IMR-90 (cell line): ENCODE measurements at regions not wholly inside any gene's neighbourhood (a gene's known extent, or its start where the extent isn't known, plus 50 kb on each side); places are given as distances from the start of the nearest gene placed in this dataset.
"Not testable (repeated sequence)": the region's sequence is repeated elsewhere in the genome, so short reads cannot be mapped to it uniquely, and the experiment has no call there.

ENCODE experiments used
- ATAC-seq: fragments of 200-7000 bp; cut with Tn5 transposase; 2 replicates; pipeline ENCODE4 v1.9.1; 2020; ENCODE audit warnings: low read depth, mild to moderate bottlenecking, moderate library complexity
- BruUV-seq: library from RNA; stranded (reverse); fragments of 400-500 nt; replicated peaks from 2 replicates; lab custom pipeline; 2021; lab: Mats Ljungman, UMichigan
- CTCF ChIA-PET: fragments of 300-600 bp; formaldehyde crosslinking; extraction: SDS; loops from one replicate; lab custom pipeline; 2021; ENCODE audit warnings: antibody characterized with exemption; lab: Yijun Ruan, JAX
- POLR2A ChIA-PET: fragments of 300-600 bp; sonication (Branson Sonifier 250); formaldehyde crosslinking; loops from one replicate; lab custom pipeline; 2022; ENCODE audit warnings: antibody characterized with exemption; ENCODE audit not compliant: unreplicated experiment; lab: Charles Lee
- DNase-seq: peaks from one replicate; pipeline ENCODE4 v3.0.0; 2013
- H2AFZ ChIP-seq: replicated peaks from 2 replicates; pipeline ENCODE3; 2013; ENCODE audit warnings: low read length, mild to moderate bottlenecking; ENCODE audit not compliant: poor library complexity
- H2AK5ac ChIP-seq: 2 replicates; pipeline ENCODE4 v1.6.1; 2013; ENCODE audit warnings: low read depth, low read length, inconsistent platforms
- H2AK9ac ChIP-seq: replicated peaks from 2 replicates; pipeline ENCODE3; 2013; ENCODE audit warnings: mild to moderate bottlenecking, low read depth, low read length, moderate library complexity; ENCODE audit not compliant: poor library complexity
- H2BK120ac ChIP-seq: 2 replicates; pipeline ENCODE4 v1.6.1; 2013; ENCODE audit warnings: low read depth, low read length, inconsistent platforms
- H2BK15ac ChIP-seq: 3 replicates; pipeline ENCODE4 v1.6.1; 2013; ENCODE audit warnings: low read depth, low read length, inconsistent platforms
- H2BK20ac ChIP-seq: 2 replicates; pipeline ENCODE4 v1.6.1; 2013; ENCODE audit warnings: low read depth, mild to moderate bottlenecking, inconsistent platforms, low read length, moderate library complexity
- H2BK5ac ChIP-seq: 2 replicates; pipeline ENCODE4 v1.6.1; 2013; ENCODE audit warnings: mild to moderate bottlenecking, low read depth, low read length, inconsistent platforms; ENCODE audit not compliant: poor library complexity, severe bottlenecking
- H3K14ac ChIP-seq: replicated peaks from 2 replicates; pipeline ENCODE4 v1.6.1; 2013; ENCODE audit warnings: low read depth, low read length, inconsistent platforms
- H3K18ac ChIP-seq: 2 replicates; pipeline ENCODE4 v1.6.1; 2013; ENCODE audit warnings: low read depth, low read length, control low read depth
- H3K23ac ChIP-seq: 2 replicates; pipeline ENCODE4 v1.6.1; 2013; ENCODE audit warnings: low read depth, low read length, inconsistent platforms
- H3K27ac ChIP-seq: 2 replicates; pipeline ENCODE4 v1.5.1; 2013; ENCODE audit warnings: mild to moderate bottlenecking, control low read depth, low read length; ENCODE audit not compliant: insufficient read depth
- H3K27me3 ChIP-seq: 2 replicates; pipeline ENCODE4 v1.6.1; 2013; ENCODE audit warnings: low read length; ENCODE audit not compliant: control insufficient read depth, insufficient read depth
- H3K36me3 ChIP-seq: 2 replicates; pipeline ENCODE4 v1.6.1; 2013; ENCODE audit warnings: low read length, mixed read lengths; ENCODE audit not compliant: control insufficient read depth, insufficient read depth
- H3K4ac ChIP-seq: 2 replicates; pipeline ENCODE4 v1.6.1; 2013; ENCODE audit warnings: low read depth, low read length, inconsistent platforms
- H3K4me1 ChIP-seq: 2 replicates; pipeline ENCODE4 v1.6.1; 2013; ENCODE audit warnings: low read length, mixed read lengths; ENCODE audit not compliant: control insufficient read depth, insufficient read depth
- H3K4me2 ChIP-seq: 2 replicates; pipeline ENCODE4 v1.6.1; 2013; ENCODE audit warnings: low read depth, mild to moderate bottlenecking, control low read depth, low read length, moderate library complexity
- H3K4me3 ChIP-seq: 2 replicates; pipeline ENCODE4 v1.5.1; 2013; ENCODE audit warnings: low read depth, mild to moderate bottlenecking, control low read depth, low read length, moderate library complexity; ENCODE audit not compliant: insufficient read depth
- H3K56ac ChIP-seq: 2 replicates; pipeline ENCODE4 v1.6.1; 2013; ENCODE audit warnings: low read length, inconsistent platforms; ENCODE audit not compliant: insufficient read depth; ENCODE audit errors: extremely low read depth
- H3K79me1 ChIP-seq, 2 experiments: 2 replicates each; pipeline ENCODE4 v1.6.1; 2013; ENCODE audit warnings: low read length in 2 of 2, inconsistent platforms in 1 of 2, low read depth in 1 of 2
- H3K9ac ChIP-seq: 2 replicates; pipeline ENCODE4 v1.6.1; 2013; ENCODE audit warnings: low read depth, low read length, control low read depth
- H3K9me1 ChIP-seq: 2 replicates; pipeline ENCODE4 v1.6.1; 2013; ENCODE audit warnings: low read length, inconsistent platforms; ENCODE audit not compliant: insufficient read depth
- H3K9me3 ChIP-seq: 2 replicates; pipeline ENCODE4 v1.6.1; 2013; ENCODE audit warnings: low read length; ENCODE audit not compliant: control insufficient read depth, insufficient read depth
- H4K20me1 ChIP-seq: 2 replicates; pipeline ENCODE4 v1.6.1; 2013; ENCODE audit warnings: low read length, inconsistent platforms; ENCODE audit not compliant: insufficient read depth
- H4K5ac ChIP-seq: 2 replicates; pipeline ENCODE4 v1.6.1; 2013; ENCODE audit warnings: mild to moderate bottlenecking, low read depth, low read length, control low read depth
- H4K8ac ChIP-seq, 2 experiments: 2 replicates each; pipeline ENCODE4 v1.6.1; 2013; ENCODE audit warnings: low read depth in 2 of 2, low read length in 2 of 2, control low read depth in 1 of 2, inconsistent platforms in 1 of 2
- H4K91ac ChIP-seq: 2 replicates; pipeline ENCODE4 v1.6.1; 2013; ENCODE audit warnings: low read depth, low read length, inconsistent platforms; ENCODE audit not compliant: insufficient read depth
- MAZ ChIP-seq: IDR thresholded peaks from 2 replicates; pipeline ENCODE4 v1.6.1; 2012; ENCODE audit warnings: low read depth, mild to moderate bottlenecking, low read length, improper control_type of control experiment, moderate library complexity, borderline replicate concordance
- WGBS, 2 experiments: methylation state at CpG; one replicate each; pipeline versions ENCODE4 v1.1.5 to v1.1.7; 2013; ENCODE audit warnings: missing lambda C conversion rate in 2 of 2; ENCODE audit not compliant: insufficient read length in 1 of 2; ENCODE audit errors: extremely low coverage in 2 of 2; 5-methylcytosine and 5-hydroxymethylcytosine counted together
- dilution Hi-C: fragments of 300-500 bp; cut with HindIII; formaldehyde crosslinking; loops from one replicate; pipeline ENCODE4 v1.14.3; 2018; ENCODE audit warnings: low sequenced_read_pairs; ENCODE audit not compliant: unreplicated experiment
- in situ Hi-C: fragments of 300-500 bp; cut with MboI; formaldehyde crosslinking; loops from 3 replicates; pipeline ENCODE4 v1.14.3; 2019; ENCODE audit warnings: low sequenced_read_pairs, inconsistent platforms, mixed read lengths
- intact Hi-C: fragments of 100-400 bp; cut with micrococcal nuclease; formaldehyde crosslinking; loops from 2 replicates; pipeline ENCODE4 v1.10.0; 2022

GRCh38 chr3:125886006-125886405, 83.0 kb upstream of the ROPN1B start:
- H3K4me1 ChIP-seq, H4K5ac ChIP-seq, H3K4me3 ChIP-seq, H3K4ac ChIP-seq, H2BK15ac ChIP-seq, H3K9me3 ChIP-seq, CTCF ChIA-PET, BruUV-seq, H2AK9ac ChIP-seq, in situ Hi-C loops, H2AFZ ChIP-seq, H3K18ac ChIP-seq, H4K91ac ChIP-seq, H3K27me3 ChIP-seq, H3K9ac ChIP-seq, H3K27ac ChIP-seq, H2BK5ac ChIP-seq, H3K36me3 ChIP-seq, H2BK20ac ChIP-seq, H2AK5ac ChIP-seq, H3K4me2 ChIP-seq, H4K8ac ChIP-seq, H3K9me1 ChIP-seq, H3K56ac ChIP-seq, POLR2A ChIA-PET, dilution Hi-C loops, intact Hi-C loops, H3K79me1 ChIP-seq, H3K23ac ChIP-seq, H4K20me1 ChIP-seq, H2BK120ac ChIP-seq: not testable (repeated sequence)
- peak overlapping the region; percentile 63; the same call in 1 of the 2 replicates for H3K14ac ChIP-seq
- WGBS, 2 experiments, result 0% methylated on average over 1 of the region's 12 CpGs; no CpG with 5 or more reads in 1 of the 2 experiments
- ATAC-seq, result peak; percentile 32
- DNase-seq, result peak; percentile 84
- peak; percentile 18; the same call in 1 of the 2 replicates for TF ChIP-seq MAZ

- not testable (repeated sequence) for ATAC-seq, H3K56ac ChIP-seq
These were observed 69.8 kb upstream of the ROPN1B start for GRCh38 chr3:125899181-125899580.

More at GRCh38 chr3:125899181-125899580, 69.8 kb upstream of the ROPN1B start:
- H2BK5ac ChIP-seq, DNase-seq, H4K20me1 ChIP-seq, H2AK5ac ChIP-seq, in situ Hi-C loops, H2AFZ ChIP-seq, intact Hi-C loops, H3K4me1 ChIP-seq, H3K23ac ChIP-seq, H3K79me1 ChIP-seq, H3K9me1 ChIP-seq, H4K8ac ChIP-seq, BruUV-seq, H3K14ac ChIP-seq, H2BK120ac ChIP-seq, CTCF ChIA-PET, H2BK20ac ChIP-seq, H4K91ac ChIP-seq, H3K4me3 ChIP-seq, POLR2A ChIA-PET, H3K18ac ChIP-seq, dilution Hi-C loops, H2BK15ac ChIP-seq, H2AK9ac ChIP-seq, H3K27me3 ChIP-seq, H3K9me3 ChIP-seq, H3K4ac ChIP-seq, H3K4me2 ChIP-seq, H4K5ac ChIP-seq, H3K9ac ChIP-seq, H3K27ac ChIP-seq: not testable (repeated sequence)
- H3K36me3 ChIP-seq, result peaks cover 12% of the 10 kb centered on the region
- no CpG with 5 or more reads among the region's 6 CpGs for WGBS, 2 experiments
